ENCODE measurements at regions not wholly inside any gene's neighbourhood (a gene's known extent, or its start where the extent isn't known, plus 50 kb on each side); places are given as distances from the start of the nearest gene placed in this dataset.

DNA sequence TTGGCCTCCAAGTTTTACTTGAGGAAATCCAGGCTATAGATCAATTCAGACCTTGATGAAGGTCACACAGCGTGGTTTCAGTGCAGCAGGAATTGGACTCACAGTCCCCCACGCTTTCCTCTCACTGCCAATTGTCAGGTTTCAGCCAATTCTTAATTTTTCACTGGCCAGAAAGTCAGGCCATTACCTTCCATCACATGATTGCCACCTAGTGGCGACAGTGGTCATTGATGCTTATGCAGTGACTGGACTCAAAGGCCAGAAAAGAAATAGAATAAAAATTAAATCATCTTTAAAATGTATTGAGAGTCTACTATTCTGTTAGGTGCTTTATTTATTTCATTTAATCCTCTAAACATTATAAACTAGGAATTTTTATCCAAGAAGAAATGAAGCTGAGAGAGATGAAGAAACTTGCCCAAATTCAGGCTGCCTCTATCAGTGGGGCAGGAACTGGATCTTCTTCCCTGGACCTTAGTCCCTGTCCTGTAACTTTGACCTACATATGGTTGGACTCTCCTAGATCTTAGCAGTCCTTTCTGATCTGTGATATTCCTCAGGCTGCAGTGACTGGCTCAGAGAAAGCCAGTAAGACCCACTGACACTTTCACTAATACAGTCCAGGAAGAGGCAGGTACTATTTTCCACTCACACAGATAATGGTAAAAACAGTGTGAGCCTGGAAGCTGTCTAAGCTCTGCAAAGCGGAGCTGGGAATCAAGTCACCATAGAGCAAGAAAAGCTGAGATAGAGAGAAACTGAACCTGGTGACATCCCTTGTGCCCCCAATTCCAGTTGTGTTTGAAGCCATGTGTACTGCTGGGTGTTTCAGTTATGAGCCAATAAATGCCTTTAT lies 133.3 kb downstream of the ELOVL4 start:
- TF ChIP-seq YY1 (IDR thresholded peaks at IDR 0.05; ENCODE audit: insufficient read depth, insufficient read length) = no peak
- TF ChIP-seq ZNF274 (IDR thresholded peaks at IDR 0.05; ENCODE audit: low read depth, low read length) = no peak
- no peak for TF ChIP-seq SUZ12 (IDR thresholded peaks at IDR 0.05; ENCODE audit: extremely low read depth, insufficient read depth, insufficient read length)

Data from NT2/D1 (cell line).